Prostate gland (tissue), 1 donor: ENCODE measurements at regions not wholly inside any gene's neighbourhood (a gene's known extent, or its start where the extent isn't known, plus 50 kb on each side); places are given as distances from the start of the nearest gene placed in this dataset.

ENCODE experiments used
- POLR2A ChIP-seq: fragments of 450-650 bp; IDR thresholded peaks from one replicate; pipeline ENCODE4 v1.6.1; 2016; ENCODE audit warnings: antibody characterized with exemption, mild to moderate bottlenecking
- POLR2AphosphoS5 ChIP-seq: sonication (generic); formaldehyde crosslinking; IDR thresholded peaks from one replicate; pipeline ENCODE4 v1.6.1; 2017; ENCODE audit warnings: antibody characterized with exemption

DNA sequence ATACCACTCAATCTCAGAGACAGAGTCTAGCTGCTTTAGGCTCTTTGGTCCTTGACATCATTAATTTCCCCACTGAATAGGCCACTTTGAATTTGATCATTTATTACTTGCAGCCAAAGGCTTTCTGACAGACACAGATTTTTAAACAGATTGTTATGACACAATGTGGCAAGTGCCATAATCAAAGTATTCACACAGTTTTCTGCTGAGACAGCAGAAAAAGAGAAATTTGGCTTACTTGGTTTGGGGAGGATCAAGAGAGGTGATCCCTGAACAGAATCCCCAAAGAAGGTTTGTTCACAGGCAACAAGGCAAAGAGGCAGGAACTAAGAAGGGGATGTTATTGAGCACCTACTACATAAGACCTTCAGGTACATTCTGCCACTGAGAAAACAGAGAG is 138.0 kb upstream of the TOP1 start:
- TF ChIP-seq POLR2A (no peak), POLR2AphosphoS5 (no peak)
